ENCODE measurements at regions not wholly inside any gene's neighbourhood (a gene's known extent, or its start where the extent isn't known, plus 50 kb on each side); places are given as distances from the start of the nearest gene placed in this dataset.

DNA sequence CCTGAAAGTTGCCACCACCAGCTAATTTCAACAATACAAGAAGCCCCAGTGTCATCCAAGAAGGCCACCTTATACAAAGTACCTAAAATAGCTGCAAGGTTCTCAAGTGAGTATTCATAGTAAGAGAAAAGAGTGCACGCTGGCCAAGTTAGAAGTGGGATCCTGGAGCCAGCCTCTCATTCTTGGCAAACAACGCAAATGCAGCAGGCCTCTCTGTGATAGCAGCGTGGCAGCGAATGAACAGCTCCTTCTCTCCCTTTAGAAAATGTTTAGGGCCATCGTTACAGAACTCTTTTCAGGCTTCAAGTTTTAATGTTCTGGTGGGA is 78.0 kb upstream of the IFNG-AS1 start:
- TF ChIP-seq, protein P1, sequence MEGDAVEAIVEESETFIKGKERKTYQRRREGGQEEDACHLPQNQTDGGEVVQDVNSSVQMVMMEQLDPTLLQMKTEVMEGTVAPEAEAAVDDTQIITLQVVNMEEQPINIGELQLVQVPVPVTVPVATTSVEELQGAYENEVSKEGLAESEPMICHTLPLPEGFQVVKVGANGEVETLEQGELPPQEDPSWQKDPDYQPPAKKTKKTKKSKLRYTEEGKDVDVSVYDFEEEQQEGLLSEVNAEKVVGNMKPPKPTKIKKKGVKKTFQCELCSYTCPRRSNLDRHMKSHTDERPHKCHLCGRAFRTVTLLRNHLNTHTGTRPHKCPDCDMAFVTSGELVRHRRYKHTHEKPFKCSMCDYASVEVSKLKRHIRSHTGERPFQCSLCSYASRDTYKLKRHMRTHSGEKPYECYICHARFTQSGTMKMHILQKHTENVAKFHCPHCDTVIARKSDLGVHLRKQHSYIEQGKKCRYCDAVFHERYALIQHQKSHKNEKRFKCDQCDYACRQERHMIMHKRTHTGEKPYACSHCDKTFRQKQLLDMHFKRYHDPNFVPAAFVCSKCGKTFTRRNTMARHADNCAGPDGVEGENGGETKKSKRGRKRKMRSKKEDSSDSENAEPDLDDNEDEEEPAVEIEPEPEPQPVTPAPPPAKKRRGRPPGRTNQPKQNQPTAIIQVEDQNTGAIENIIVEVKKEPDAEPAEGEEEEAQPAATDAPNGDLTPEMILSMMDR (IDR thresholded peaks at IDR 0.05; ENCODE audit: extremely low read depth, insufficient read depth, missing control alignments) = no peak
- no peak for DNase-seq (ENCODE audit: low spot score)
- in situ Hi-C loops (cut with MboI; ENCODE audit: low pct_unique_long_range_greater_than_20kb, low sequenced_read_pairs, unreplicated experiment) = no loop called here

DNA sequence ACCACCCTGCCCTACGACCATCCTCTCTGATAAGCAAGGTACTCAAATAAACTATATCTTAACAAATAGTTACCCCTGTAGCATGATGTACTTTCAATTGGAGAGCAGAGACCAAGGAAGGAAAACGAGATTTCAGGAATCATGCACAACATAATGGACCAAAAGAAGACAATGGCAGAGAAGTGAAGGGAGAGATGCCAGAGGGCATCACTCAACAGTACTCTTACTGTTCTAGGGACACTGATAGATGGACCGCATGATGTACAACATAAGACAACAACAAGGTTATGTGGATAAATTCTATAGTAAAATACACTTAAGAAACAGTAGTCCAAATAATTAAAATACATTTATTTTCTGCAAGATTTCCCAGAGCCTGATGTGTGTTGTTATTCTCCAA is 77.5 kb upstream of the IFNG-AS1 start:
- TF ChIP-seq, protein P1 (IDR thresholded peaks at IDR 0.05; ENCODE audit: extremely low read depth, insufficient read depth, missing control alignments) = no peak
- in situ Hi-C loops (cut with MboI; ENCODE audit: low pct_unique_long_range_greater_than_20kb, low sequenced_read_pairs, unreplicated experiment) = no loop called here
- DNase-seq (ENCODE audit: low spot score) = no peak

DNA sequence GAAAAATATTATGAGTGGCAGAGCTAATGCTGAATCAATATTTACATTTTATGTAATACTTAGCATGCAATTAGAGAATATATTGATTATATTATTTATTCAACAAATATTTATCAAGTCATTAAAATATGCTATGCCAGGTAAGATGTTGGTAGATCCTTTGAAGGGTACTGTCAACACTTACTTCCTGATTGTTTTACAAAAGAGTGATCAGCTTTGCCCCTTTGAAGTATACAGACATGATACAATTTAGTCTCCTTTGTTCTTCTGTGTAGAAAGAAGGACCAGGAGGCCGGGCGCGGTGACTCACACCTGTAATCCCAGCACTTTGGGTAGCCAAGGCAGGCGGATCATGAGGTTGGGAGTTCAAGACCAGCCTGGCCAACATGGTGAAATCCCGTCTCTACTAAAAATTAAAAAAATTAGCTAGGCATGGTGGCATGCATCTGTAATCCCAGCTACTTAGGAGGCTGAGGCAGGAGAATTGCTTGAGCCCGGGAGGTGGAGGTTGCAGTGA is 73.9 kb upstream of the IFNG-AS1 start:
- TF ChIP-seq, protein P1 (IDR thresholded peaks at IDR 0.05; ENCODE audit: extremely low read depth, insufficient read depth, missing control alignments) = no peak
- no peak for DNase-seq (ENCODE audit: low spot score)
- in situ Hi-C loops (cut with MboI; ENCODE audit: low pct_unique_long_range_greater_than_20kb, low sequenced_read_pairs, unreplicated experiment) = no loop called here

DNA sequence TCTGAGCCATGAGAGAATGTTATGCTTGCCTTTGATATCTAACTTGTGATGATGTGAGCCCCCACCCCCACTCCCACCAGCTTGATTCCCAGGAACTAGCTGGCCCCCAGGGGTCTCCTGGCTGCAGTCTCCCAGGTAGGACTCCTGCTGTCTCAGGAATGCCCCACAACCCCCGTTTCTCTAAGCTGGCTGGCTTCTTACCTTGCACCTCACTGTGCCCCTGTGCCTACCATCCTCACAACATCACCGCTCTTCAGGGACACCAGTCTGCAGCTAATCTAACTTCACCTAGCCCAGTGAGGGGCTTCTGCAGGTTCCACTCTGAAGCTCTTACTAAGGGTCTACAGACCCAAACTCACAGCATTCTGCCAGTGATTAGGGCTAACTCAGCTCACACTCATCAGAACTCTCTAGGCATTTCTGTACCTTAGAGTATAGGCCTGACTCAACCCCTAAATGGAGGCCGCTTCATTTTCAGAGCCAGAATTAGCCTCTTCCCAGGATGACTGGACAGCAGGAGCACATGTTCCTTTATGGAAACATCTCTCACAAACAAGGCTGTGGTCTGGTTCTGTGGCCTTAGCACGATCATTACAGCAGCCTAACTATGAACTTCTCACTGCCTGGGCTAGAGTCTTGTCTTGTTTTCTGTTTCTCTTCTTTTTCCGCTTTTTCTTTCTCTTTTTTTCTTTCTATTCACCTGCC is 72.8 kb upstream of the IFNG-AS1 start:
- TF ChIP-seq, protein P1 (IDR thresholded peaks at IDR 0.05; ENCODE audit: extremely low read depth, insufficient read depth, missing control alignments) = no peak
- no peak for DNase-seq (ENCODE audit: low spot score)

DNA sequence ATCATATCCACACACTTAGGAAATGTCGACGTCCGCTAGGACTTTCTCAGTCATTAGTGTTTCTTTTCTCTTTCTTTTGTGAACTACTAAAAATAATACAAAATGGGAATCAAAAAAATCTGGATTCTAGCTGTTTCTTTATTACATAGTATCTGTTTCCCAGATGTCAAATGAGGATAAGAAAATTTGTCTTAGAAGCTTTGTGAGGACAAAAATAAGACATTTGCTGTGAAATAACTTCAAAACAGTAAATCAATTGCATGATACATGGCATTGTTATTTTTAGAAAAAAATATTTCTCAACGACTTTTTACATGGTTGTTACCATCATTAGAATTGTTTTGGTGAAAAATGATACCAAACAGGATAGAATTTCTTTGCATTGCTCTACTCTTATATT is 71.4 kb upstream of the IFNG-AS1 start:
- TF ChIP-seq, protein P1 (IDR thresholded peaks at IDR 0.05; ENCODE audit: extremely low read depth, insufficient read depth, missing control alignments) = no peak
- in situ Hi-C loops (cut with MboI; ENCODE audit: low pct_unique_long_range_greater_than_20kb, low sequenced_read_pairs, unreplicated experiment) = no loop called here
- DNase-seq (ENCODE audit: low spot score) = no peak

More for the DNA sequence above, 72.8 kb upstream of the IFNG-AS1 start:
- in situ Hi-C loops (cut with MboI; ENCODE audit: low pct_unique_long_range_greater_than_20kb, low sequenced_read_pairs, unreplicated experiment) = no loop called here

DNA sequence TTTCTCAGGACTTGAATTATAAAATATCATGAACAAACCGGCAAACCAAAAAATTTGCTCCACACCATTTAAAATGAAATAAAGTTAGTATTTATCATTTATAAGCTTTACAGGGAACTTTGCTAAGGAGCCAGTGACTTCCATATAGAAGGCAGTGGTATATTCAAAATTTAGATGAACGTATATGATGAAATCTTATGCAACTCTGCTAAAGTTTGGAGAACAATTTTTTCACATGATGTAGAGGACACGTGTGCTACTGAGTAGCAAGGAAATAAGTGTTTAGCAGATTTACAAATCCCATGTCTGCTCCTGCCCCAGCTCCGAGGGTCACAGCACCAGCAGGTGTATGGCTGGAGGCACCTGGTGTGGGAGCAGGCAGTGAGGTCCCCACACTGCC is 70.8 kb upstream of the IFNG-AS1 start:
- TF ChIP-seq, protein P1 (IDR thresholded peaks at IDR 0.05; ENCODE audit: extremely low read depth, insufficient read depth, missing control alignments) = no peak
- DNase-seq (ENCODE audit: low spot score) = no peak
- in situ Hi-C loops (cut with MboI; ENCODE audit: low pct_unique_long_range_greater_than_20kb, low sequenced_read_pairs, unreplicated experiment) = no loop called here
